Left lobe of liver (tissue), 2 donors: ENCODE measurements at regions not wholly inside any gene's neighbourhood (a gene's known extent, or its start where the extent isn't known, plus 50 kb on each side); places are given as distances from the start of the nearest gene placed in this dataset.
"Not testable (repeated sequence)": the region's sequence is repeated elsewhere in the genome, so short reads cannot be mapped to it uniquely, and the experiment has no call there.

ENCODE experiments used
- ATAC-seq: fragments of 200-7000 bp; cut with Tn5 transposase; one replicate; pipeline ENCODE4 v1.9.1; 2020; ENCODE audit warnings: mild to moderate bottlenecking, moderate library complexity
- DNase-seq: peaks from one replicate; pipeline ENCODE4 v3.0.0-alpha.2; 2020; ENCODE audit warnings: low spot score
- donor health status: DM: no; HTN: no; CAD: no; lungs with moderate emphysema.
- donor health status: DM: no; HTN: yes; CAD: no.

- no peak for ATAC-seq
Observed at GRCh38 chr6:133099573-133099972, 141.6 kb upstream of the EYA4 start.

GRCh38 chr6:133100865-133101264 lies 140.3 kb upstream of the EYA4 start:
- no peak for ATAC-seq
- DNase-seq: no peak

More at GRCh38 chr6:133099573-133099972, 141.6 kb upstream of the EYA4 start:
- no peak for DNase-seq

- DNase-seq (no peak), ATAC-seq (no peak)
Observed at GRCh38 chr6:133101790-133102189, 139.4 kb upstream of the EYA4 start.

- ATAC-seq (no peak), DNase-seq (no peak)
Observed at GRCh38 chr6:133106934-133107333, 134.2 kb upstream of the EYA4 start.

GRCh38 chr6:133108419-133108818 lies 132.7 kb upstream of the EYA4 start:
- ATAC-seq (no peak), DNase-seq (no peak)

GRCh38 chr6:133114973-133115372 lies 126.2 kb upstream of the EYA4 start:
- ATAC-seq (no peak), DNase-seq (no peak)

GRCh38 chr6:133115946-133116345 lies 125.2 kb upstream of the EYA4 start:
- DNase-seq: no peak
- no peak for ATAC-seq

- no peak for DNase-seq
- no peak for ATAC-seq
Observed at GRCh38 chr6:133128191-133128590, 113.0 kb upstream of the EYA4 start.

- ATAC-seq: no peak
- no peak for DNase-seq
Observed at GRCh38 chr6:133129556-133129955, 111.6 kb upstream of the EYA4 start.

- DNase-seq (no peak), ATAC-seq (no peak)
Observed at GRCh38 chr6:133130863-133131262, 110.3 kb upstream of the EYA4 start.

- ATAC-seq: no peak
- no peak for DNase-seq
Observed at GRCh38 chr6:133131621-133132465, 109.3 kb upstream of the EYA4 start.

GRCh38 chr6:133132466-133132971 lies 108.6 kb upstream of the EYA4 start:
- DNase-seq (no peak), ATAC-seq (no peak)

- DNase-seq (no peak), ATAC-seq (no peak)
Observed at GRCh38 chr6:133136177-133136880, 104.8 kb upstream of the EYA4 start.

GRCh38 chr6:133147470-133148184 lies 93.5 kb upstream of the EYA4 start:
- ATAC-seq, DNase-seq: not testable (repeated sequence)

- DNase-seq (no peak), ATAC-seq (no peak)
Observed at GRCh38 chr6:133156689-133157088, 84.5 kb upstream of the EYA4 start.

- ATAC-seq (no peak), DNase-seq (no peak)
Observed at GRCh38 chr6:133157995-133158394, 83.2 kb upstream of the EYA4 start.

- ATAC-seq: no peak
- DNase-seq: no peak
Observed at GRCh38 chr6:133159255-133159795, 81.8 kb upstream of the EYA4 start.

GRCh38 chr6:133160536-133160935 lies 80.6 kb upstream of the EYA4 start:
- ATAC-seq (no peak), DNase-seq (no peak)

- DNase-seq: no peak
- no peak for ATAC-seq
Observed at GRCh38 chr6:133165235-133165634, 75.9 kb upstream of the EYA4 start.

GRCh38 chr6:133166766-133167165 lies 74.4 kb upstream of the EYA4 start:
- no peak for DNase-seq

GRCh38 chr6:133169901-133170300 lies 71.3 kb upstream of the EYA4 start:
- DNase-seq: no peak
- no peak for ATAC-seq

More at GRCh38 chr6:133166766-133167165, 74.4 kb upstream of the EYA4 start:
- ATAC-seq: no peak
